Suppressor macrophage treated with lipopolysaccharide for 4 hours (primary cell): ENCODE measurements at regions not wholly inside any gene's neighbourhood (a gene's known extent, or its start where the extent isn't known, plus 50 kb on each side); places are given as distances from the start of the nearest gene placed in this dataset.

Experiments used
- DNase-seq: peaks from one replicate; pipeline ENCODE4 v3.0.0-alpha.2; 2020

DNA sequence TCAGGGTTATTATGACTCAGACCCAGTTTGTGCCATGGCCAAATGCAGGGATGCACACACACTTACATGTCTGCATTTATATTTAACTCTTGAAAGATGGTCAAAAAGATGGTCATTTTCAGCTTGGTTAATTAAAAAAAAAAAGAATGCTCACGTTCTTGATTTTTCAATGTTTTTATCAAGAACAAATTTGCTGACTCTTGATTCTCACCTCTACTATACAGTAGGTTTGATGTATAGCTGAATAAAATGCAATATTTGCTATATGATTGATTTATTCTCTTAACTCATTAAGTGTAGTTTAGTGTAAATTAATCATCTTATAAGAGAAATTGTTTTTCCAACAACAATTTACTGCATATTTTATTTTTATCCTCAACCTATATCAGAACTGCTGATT lies 160.4 kb downstream of the SLIT2 start:
- no peak for DNase-seq

DNA sequence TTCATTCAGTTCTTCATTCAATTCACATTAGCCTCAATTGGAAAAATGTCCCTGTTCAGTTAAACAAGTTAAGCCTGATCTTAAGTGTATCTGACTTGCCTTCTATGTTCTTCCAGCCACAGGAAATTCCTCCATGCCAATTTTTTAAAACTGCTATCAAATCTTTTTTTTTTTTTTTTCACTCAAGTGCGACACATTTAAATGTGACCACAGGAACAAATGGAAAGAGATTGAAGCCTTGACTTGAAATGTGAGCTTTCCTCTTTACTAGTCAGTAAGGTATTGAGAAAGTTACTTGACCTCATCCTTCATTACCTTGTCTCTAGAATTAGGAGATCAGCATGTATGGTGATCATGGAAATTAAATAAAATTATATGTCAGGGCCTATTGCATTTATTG lies 165.1 kb downstream of the SLIT2 start:
- DNase-seq = no peak

DNA sequence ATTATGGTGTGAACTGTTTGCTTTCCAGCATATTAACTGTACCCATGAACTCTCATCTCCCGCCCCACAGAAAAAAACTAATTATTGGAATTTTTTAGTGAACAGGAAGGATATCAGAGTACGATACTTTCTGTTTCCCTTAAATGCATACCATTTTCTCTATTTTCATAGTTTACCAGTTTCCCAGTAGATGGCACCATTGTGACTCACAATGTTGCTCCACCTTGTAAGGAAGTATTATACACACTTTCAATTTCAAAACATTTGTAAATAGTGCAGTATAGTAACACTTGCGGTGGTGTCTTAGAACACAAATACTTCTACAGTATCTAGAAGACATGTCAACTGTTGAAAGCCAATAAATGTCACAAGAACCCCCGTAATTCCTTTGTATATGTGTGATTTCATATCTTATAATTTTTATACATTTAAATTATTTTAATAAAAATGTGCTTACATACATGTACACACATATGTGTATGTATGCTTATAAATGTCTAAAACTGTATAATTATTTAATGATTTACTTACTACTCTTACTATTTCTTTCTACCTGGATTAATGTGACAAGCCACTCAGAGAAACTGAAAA lies 167.3 kb downstream of the SLIT2 start:
- DNase-seq = peak; percentile 80

DNA sequence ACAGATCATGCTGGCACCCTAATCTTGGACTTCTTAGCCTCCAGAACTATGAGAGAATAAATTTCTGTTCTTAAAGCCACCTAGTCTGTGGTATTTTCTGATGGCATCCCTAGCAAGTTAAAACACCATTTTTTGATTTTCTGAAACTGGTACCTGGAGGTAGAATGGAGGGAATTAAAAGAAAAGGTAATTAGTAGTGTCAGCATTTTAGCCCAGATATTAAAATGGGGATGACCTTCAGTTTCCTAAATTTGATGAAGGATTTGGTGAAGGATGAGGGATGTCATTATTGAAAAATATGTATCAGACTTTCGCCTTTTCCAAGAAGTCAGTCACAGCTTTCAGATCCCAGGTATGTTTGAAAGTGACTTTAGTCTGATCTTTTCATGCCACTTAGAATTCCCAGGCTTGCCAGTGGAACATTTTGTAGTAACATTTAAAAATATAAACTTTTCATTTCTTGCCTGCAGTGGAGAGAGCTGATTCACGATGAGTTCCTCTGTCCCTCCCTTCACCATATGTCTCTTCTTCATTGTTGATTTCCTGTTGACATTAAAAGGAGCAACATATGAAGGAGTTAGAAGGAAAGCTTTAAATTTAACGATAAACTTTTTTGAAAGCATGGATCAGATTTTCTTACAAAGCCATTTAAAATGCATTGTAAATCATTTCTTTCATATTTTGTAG lies 169.4 kb downstream of the SLIT2 start:
- no peak for DNase-seq

DNA sequence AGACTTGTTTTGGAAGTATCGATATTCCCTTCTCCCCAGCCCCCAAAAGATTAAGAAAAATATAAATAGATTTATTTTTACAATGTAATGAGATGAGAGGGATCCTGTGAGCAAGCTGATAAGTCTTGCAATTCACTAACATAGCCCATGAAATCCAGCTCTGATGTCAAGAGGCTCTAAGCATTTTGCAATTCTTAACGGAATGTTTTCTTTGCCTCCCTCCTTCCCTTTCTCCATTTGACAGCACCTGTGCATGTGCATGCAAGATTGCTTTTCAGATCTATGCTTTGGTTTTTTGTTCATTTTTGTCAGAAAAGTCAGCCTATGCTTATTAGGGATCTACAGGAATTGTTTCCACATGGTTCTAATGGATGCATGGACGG lies 169.9 kb downstream of the SLIT2 start:
- DNase-seq = no peak

DNA sequence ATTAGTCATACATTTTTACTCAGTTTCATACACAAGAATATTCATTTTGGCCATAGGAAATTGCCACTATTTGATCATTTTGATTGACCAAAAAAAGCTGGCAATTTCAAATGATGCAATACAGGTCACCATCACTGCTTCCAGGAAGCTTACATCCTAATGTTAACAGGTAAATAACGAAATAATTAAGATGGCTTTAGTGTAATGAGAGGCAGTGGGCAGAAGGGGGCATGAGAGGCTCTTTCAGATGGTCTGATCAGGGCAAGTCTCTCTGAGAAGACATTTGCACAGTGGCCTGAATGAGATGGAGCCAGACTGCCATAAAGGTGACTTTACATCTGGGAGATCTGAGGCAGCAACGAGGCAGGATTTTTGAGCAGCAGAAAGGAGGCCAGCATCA lies 170.7 kb downstream of the SLIT2 start:
- peak; percentile 45 for DNase-seq

DNA sequence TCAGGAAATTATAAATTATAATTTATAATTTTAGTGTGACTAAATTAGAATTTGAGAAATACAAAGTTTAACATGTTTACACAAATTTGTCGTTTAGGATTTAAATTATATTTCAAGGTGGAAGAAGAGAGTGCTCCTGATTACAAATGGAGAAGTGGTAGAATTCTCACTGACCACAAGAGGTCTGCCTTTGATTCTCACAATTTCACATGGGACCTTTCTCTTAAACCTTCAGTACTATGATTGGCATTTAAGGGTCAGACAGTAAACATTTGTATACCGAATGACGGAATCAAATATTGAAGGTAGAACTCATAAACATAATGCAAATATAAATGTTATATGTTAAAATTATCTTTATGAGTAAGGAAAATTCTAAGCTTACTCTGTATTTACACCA lies 171.7 kb downstream of the SLIT2 start:
- DNase-seq = no peak

DNA sequence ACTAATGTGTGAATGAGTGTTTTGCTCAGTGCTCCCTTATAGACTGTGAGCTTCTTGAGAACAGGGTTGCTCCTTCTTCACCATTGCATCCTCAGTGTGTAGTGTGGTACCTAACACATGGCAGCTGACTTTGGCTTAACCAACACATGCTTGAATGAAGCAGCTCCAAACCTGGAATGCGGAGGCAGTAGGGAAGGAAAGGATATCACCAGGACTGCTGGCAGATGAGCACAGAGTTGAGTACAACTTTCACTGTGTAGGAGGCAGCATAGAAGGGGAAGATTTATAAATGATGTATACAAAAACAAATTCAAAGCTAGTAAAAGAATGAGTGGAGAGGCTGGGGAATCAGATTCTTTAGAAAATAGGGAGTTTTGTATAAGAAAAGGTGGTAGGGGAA lies 174.3 kb downstream of the SLIT2 start:
- no peak for DNase-seq

DNA sequence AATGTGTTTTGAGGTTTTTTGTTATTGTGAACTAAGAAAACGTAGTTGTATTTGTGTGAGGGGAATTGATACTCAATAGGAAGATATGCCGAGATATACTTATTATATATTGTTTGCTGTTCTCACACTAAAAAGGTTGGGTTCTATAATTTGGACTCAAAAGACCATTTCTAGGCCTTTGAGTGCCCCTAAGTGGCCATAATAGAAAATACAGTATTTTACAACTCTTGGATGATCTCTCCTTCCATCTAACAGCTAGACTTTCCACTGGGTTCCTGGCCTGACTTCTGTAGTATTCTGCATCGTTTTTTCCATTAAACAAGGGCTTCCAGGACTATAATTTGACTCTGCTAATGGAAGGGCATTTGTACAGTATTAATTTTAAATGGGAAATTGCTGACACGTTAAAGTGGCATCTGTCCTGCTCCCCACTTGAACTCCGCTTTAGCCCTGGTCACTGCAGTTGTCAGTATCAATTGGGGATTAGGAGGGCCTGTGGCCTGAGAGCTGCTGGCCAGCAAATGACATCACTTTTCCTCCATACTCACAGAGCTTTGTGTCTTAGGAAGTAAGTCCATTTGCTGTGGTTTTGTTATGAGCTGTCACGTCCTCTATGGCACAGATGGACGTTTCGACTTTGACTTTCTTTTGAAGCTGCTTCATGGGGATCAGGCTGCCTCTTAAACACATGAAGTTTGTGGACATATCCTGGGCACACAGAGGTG lies 176.9 kb downstream of the SLIT2 start:
- peak; percentile 4 for DNase-seq

DNA sequence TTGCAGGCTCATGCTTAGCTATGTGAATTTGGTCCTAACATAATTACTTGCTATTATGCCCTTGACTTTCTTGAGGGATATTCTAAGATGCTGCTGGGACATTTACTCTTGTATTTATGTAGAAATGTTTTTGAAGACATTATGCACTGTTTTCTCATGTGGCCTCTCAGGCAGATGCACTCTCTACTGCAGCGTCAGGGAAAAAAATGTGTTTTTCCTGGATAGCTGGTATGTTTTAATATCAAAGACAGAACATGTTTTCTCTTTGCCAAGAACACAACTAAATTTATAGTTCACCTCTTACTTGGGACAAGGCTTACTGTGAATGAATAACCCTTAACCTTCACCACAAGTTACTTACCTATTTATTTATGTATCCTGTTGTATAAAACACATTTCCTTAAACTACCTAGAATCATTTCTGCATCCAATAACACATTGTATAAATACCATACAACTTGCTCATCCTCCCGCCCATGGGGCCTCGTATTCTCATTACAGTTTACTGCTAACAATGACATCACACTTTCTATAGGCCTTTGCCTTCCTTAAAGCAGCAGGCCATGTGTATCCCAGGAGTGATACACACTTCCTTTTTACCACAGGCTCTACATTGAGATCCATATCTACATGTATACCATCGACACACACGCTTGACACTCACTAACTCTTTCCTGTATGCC lies 178.7 kb downstream of the SLIT2 start:
- no peak for DNase-seq

DNA sequence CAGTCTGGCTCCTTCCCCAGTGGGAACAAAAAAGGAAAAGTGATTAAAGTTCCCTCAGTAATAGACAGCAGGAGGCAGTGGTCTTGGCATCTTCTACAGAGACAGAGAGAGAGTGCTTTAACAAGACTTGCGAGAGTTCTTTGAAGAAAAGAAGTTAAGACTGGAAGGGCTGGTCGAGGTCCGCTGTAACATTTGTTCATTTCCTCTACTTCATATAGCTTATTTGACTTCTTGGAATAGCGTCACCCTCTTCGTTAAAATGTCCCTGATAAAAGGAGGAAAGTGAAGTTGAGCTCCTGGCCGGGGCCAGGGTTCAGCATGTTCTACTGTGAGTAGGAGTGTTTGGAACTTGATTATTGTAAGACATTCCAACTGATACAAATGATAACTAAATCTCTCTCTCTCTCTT lies 179.8 kb downstream of the SLIT2 start:
- no peak for DNase-seq

DNA sequence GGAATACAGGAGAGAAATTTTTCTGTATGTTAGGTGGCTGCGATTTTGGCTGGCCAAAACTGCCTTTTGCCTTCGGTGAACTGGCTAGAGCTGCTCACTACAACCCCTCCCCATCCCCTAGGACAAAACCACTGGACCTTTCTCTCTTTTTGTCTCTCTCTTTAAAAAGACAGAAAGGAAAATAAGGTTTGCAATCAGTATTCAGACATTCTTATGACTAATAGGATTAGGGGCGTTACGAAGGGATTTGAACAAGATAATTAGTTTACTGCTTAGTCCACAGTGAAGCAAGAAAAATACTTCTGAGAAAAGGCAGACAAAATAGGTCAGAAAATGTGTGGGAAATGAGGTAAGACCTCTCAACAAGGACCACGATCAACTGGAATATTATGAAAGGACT lies 180.4 kb downstream of the SLIT2 start:
- DNase-seq = no peak

DNA sequence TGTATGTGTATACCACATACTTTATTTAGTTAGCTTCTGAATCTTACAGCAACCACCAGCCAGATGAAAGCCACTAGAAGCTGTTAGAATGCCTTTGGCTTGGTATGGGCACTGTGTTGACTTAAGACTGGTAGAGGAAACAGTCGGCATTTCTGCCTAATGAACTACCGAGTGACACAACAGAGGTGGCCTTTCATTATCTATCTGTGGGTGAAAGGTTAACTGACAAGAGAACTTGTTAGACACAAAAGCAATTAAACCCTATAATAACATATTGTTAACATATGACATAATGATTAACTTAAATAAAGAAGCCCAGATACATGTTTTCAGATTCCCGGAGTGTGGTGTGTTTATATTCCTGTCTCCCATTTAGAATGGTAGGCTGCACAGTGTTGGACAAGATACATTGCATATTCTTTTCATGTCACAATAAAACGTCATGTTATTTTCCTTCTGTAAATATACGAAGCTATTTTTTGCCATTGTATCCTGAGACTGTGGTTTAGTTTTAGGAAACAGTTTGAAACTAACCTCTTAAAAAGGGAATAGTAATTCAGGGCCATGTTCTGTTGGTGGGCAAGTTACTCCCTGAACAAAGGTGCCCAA lies 181.5 kb downstream of the SLIT2 start:
- DNase-seq = no peak

DNA sequence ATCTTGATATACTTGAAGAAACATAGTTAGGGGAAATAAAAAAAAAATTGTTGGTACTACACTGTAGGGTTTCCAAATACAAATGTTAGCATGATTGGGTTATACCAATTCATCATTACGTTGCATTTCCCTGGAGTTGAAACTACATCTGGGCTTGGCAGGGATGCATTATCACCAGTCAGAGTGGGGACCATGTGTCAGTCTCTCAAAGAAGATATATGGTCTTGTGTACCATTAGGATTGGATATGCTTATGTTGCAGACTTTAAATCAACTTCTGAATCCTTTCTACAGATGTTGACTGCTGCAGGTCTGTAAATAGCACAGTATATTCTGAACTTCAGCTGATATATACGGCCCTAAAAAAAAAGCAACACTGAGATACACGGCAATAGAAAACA lies 188.5 kb downstream of the SLIT2 start:
- no peak for DNase-seq

DNA sequence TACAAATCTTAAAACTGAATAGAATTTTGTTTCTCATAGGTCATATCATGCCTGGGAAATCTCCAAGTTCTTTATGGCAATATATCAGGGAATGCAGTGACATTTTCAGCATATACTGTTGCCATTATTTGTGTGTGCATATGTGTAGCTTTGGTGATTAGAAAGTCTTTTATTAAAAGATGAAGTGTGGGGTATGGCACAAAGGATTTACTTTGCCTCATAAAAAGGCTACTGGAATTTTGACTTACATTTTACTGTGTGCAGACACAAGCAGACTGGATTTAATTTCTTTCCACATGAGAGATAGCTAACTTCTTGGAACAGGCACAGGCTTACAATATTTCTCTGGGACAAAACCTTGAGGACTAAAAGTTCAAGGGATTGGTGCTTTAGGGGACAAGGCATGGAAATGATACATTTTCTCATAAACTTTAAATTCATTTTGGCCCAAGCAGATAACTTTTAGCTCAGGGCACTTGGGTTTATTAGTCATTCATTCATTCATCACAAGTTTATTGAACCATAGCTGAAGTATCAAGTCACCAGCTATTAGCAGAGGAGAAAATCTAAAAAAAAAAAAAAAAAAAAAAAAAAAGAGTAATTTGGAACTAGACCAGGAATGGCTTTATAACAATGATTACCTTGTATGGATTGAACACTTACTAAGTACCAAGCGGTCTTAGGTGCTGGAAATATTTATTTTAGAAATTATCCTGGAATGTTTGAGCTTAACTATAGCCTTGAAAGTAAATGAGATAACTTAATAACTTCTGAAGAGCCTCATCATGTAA lies 191.5 kb downstream of the SLIT2 start:
- no peak for DNase-seq

DNA sequence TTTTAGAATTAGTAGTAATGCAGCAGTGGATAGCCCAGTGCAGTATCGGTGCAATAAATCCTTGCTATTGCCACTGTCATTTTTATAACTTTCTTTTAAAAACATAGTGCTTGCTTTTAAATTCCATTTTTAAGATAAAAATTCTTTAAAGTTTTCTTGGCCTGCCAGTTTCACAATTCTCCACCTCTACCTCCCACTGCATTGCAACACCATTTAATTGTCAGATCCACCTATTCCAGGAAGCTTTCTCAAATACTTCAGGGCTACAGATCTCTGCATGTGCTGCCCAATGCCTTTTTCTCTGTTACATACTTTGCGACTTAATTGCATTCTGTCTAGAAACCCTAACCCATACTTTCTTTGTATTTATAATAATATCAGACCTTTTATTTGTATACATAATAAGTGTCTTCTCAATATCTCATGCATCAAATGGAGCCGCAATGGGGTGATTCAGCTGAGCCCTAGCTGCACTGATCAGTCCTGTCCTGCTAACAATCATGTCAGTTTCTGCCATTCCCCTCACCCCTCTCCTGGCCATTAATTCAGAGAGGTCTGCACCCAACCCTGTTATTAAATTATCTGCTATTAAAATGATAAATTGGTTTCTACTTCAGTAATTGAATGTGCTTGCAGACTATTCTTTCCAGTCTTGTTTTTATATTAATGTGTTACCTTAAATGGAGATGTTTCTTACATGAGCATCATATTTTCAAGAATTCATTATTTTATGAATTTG lies 193.1 kb downstream of the SLIT2 start:
- DNase-seq = no peak

DNA sequence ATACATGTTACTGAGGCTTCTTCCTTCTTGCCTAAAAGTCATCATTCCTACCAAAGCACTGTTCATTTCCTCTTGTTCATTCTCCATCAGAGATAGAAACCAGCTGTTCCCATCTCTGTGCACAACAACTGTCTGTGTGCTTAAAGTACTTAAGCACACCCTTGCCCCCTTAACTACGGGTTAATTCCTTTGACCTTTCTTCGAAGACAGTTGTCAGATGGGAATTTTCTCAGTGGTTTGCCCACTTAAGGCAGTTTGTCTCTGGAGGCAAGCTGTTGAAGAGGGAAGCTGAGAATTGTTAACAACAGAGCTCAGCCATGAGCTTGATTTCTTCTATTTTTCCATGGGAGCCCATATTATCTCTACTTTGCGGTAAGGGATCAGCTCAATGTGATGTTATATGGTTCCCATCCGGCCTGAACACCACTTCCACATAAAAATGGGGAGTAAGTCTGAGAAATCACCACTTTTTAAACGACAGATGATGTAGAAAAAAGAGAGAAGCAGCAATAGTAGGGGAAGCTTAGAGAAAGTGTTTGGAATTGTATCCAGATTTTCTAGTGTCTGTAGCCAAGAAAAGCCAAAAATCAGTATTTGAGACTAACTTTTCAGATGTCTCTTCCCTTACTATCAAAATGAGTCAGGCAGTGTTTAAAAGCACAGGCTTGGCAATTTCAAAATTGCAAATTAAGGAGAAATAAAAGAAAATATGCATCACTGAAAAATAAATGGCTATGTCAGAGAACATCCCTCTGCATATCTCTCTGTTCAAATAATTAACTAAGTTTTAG lies 194.4 kb downstream of the SLIT2 start:
- DNase-seq = no peak

DNA sequence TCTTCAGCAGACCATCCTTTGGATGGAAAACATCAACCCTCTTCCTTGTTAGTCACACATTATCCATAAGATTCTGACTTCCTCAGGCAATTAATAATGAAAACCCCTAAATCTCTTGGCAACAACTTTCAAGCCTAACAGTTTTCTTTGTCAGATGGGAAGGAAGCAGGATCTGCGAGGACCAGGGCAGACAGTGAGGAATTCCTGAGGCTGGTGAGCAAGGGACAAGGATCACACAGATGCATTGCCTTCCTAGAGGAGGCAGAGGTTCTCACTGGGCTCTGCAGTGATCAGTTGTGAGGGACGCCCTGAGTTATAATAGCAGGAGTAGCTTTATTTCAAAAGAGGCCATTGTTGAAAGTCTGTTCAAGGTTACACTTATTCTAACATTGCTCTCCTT lies 195.4 kb downstream of the SLIT2 start:
- no peak for DNase-seq

DNA sequence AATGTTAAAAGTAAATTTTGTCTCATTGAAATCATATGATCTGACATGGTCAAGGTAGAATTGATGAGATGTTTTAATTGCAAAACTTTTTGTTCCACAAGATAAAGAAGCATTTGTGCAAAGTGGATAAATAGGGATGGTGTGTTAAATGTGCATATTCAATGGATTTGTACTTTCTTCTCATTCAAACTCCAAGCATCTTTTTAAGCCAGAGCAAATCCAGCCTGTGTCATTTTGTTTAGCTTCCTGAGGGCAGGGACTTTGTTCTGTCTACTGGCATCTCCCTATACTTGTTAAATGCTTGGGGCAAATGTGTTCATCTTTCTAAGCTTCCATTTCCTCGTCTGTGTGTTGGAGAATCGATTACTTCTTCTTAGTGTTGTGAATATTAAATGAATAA lies 200.3 kb downstream of the SLIT2 start:
- DNase-seq = no peak

DNA sequence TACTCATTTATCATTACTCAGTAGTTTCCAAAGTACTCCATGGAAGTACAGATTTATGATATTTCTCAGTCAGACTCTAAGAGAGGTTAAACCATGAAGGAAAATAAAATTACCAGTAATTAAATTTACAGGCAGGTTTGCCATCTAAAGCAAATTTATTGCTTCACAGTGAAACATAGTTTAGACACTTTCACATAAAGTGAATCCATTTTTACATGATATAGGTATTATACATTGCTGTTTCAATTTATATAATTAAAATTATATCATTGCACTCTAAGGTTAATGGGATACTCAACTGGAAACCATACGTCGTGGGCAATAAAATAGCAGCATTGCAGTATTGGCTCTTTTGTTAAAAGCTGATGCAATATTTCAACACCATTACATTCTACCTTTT lies 202.8 kb downstream of the SLIT2 start:
- no peak for DNase-seq

DNA sequence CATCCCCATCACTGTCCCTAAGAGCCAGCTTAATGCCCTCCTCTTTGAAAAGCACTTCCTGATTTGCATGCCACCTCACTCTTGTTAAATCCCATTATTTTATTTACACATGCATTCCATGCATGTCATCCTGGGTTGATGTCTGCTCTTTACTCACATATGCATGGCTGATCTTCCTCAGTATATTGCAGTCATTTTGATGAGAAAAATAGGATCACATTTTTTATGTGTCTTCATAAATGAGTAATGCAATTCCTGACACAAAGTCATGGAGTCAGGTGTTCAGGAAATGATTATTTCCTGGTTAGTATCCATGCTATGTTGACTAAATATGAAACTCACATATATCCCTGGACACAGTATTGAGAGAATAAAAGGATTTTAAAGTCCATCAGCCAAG lies 204.7 kb downstream of the SLIT2 start:
- no peak for DNase-seq
